Retina (tissue), 1 donor: ENCODE measurements at regions not wholly inside any gene's neighbourhood (a gene's known extent, or its start where the extent isn't known, plus 50 kb on each side); places are given as distances from the start of the nearest gene placed in this dataset.
"Not testable (repeated sequence)": the region's sequence is repeated elsewhere in the genome, so short reads cannot be mapped to it uniquely, and the experiment has no call there.

ENCODE experiments used
- DNase-seq: peaks from one replicate; pipeline ENCODE4 v3.0.0-alpha.2; 2016

DNA sequence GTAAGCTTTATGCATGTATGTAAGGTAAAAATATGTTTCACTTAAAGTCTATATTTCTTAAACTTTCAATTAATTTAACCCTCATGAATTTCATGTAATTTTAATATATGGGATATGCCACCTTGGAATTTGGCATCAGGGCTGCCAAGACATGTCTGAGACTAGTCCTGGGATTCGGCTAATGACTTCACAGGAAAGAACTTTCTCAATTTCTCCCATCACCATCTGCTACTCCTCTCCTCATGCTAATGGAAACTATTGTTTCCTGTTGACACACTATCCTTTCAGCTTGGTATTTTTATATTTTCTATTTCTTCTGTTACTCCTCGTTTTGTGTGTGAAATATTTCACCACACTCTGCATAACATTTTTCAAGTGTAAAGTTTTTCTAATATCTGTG is 205.9 kb downstream of the ARL4A start:
- DNase-seq: no peak

DNA sequence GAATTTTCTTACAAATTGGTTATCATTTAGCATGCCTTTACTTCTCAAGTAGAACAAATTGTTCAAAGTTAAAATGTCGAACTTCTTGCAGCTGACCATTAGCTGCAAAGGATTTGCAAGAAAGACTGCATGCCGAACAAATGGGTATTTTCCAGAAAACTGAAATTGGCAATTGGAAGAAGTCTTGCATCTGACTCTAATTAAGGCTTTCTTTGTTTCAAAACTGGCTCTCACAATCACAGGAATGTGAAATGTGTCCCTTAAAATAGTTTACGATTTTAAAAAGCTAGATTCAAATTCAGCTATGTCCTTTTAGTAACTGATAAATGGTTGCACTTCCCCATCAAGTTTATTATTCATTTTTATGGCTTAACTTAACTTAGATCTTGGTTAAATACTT is 207.9 kb downstream of the ARL4A start:
- DNase-seq: no peak

DNA sequence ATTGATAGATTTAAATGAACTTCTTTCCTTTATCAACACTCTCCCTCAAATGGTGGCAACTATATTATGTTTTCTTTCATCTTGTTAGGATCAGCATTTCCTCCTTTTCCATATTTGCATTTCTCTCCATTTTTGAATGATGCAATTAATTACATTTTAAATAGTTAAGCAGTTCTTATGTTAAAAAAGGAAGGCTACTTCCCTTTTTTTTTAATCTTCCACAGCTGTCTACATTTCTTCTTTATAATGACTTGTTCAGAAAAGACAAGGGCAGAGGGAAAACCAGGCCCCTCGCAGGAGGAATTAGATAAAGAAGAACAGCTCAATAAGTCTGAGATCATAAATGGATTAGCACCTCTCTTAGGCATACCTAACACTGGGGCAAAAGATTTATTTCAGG is 208.9 kb downstream of the ARL4A start:
- no peak for DNase-seq

DNA sequence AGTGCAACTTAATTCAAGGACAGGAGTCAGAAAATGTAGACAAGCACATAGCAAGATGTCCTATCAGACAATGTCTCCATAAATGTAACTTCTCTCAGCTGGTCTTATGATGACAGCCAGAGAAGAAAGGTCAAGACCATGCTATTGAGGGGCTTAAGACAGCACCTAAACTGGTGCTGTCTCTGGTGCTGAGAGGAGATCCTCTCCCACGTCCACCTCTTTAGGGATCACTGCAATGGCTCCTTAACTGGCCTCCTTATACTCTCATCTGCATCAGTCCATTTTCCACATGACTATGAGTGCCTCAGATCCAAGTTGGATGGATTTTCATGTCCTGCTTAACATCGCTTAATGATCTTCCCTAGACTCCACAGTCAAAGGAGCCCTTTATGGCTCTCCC is 210.6 kb downstream of the ARL4A start:
- DNase-seq: no peak

DNA sequence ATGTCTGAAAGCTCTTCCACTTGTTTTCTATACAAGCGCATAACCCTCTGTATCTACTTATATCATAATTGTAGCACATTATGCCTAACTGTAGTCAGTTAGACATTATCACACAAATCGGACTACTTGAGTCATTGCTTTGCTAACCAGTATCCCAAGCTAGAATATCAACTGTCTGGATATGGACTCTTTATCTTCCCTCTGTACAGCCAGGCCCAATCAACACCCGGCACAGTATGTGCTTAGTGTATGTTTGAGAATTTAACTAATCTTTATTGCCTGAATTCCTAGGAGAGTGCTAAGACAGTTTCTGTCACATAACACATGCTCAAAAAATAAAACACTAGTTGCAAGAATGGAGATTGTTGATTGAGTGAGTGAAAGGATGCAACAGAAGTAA is 211.2 kb downstream of the ARL4A start:
- no peak for DNase-seq

DNA sequence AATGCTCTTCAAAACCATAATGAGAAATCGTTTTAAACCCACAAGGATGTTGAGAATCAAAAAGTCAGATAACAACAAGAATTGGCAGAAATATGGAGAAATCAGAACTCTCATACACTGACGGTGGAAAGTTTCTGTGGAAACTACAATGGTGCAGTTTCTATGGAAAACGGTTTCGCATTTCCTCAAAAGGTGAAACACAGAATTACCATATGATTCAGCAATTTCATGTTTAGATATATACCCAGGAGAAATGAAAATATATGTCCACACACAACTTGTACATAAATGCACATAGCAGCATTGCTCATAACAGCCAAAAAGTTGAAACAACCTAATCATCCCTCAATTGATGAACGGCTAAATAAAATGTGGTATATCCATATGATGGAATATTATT is 218.2 kb downstream of the ARL4A start:
- DNase-seq: no peak

DNA sequence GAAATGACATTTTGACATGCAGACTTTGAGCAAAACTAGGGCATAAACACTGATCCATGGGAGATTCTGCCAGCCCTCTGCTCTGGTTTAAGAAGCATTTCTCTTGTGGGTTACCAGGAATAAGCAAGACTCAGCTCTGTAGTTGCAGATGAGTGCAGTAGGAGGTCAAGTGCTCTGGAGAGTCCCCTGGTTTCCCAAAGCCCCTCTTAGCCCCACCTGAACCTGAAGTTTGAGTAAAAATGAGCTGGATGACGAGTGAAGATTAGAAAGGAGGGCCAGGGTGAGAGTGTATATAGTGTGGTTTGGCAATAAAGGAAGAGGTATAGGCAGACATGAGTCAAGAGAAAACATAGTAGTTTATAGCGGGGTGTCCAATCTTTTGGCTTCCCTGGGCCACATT is 220.3 kb downstream of the ARL4A start:
- DNase-seq: no peak

DNA sequence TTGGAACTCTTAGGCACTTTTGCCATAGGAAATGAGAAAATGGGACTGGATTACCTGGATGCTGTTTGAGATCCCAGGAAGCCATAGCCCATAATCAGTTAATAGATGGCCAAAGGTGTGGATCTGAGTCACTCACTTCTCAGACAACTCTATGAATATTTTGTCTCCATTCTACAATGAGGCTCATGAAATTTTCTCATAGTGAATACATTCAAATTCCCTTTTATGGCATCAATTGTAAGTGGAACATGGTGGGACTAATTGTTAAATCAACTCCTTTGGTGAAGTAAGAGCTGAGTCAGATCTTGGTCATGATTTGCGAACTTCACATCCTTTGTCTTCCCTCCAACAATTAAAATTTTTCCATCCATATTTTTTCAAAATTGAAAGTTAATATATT is 222.1 kb downstream of the ARL4A start:
- no peak for DNase-seq

DNA sequence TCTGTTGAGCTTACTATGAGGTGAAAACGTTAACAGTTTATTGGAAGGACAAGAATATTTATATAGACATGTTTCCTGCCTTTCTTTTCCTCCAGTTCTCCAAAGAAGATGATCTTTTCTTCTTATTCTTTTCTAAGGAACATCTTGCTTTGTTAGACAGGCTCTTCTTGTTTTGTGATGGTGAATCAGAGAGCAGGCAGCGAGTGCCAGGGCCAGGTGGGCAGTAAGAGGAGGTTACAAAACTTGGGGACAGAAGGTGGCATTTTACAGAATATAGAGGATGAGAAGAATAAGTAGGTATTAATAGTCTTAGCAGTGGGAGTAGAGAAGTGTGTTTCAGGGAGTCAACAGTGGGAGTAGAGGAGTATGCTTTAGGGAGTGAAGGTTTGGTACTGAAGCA is 223.6 kb downstream of the ARL4A start:
- no peak for DNase-seq

DNA sequence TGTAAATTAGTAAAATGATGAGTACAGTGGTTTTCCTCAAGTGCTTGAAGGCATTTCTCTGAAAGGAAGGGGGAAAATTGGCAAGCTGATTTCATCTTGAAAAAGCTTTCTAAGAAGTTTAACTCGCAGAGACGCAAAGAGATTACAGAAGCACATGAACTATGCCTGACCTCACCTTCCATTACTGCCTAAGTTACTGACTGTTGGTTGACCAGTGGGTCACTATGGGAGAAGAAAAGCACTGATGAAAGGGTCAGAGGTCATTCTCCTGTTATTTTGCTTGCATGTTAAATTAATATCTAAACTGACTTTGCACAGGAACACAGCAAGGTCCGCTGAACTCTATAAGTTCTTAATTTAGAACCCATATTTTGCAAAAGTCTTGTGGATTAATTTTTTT is 225.6 kb downstream of the ARL4A start:
- DNase-seq: no peak

DNA sequence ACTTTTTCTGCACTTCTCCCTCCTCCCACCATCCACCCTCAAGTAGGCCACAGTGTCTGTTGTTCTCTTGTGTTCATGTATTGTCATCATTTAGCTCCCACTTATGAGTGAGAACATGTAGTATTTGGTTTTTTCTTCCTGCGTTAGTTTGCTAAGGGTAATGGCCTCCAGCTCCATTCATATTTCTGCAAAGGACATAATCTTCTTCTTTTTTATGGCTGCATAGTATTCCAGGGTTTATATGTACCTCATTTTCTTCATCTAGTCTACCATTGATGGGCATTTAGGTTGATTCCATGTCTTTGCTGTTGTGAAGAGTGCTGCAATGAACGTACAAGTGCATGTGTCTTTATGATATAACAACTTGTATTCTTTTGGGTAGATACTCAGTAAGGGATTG is 230.4 kb downstream of the ARL4A start:
- no peak for DNase-seq

DNA sequence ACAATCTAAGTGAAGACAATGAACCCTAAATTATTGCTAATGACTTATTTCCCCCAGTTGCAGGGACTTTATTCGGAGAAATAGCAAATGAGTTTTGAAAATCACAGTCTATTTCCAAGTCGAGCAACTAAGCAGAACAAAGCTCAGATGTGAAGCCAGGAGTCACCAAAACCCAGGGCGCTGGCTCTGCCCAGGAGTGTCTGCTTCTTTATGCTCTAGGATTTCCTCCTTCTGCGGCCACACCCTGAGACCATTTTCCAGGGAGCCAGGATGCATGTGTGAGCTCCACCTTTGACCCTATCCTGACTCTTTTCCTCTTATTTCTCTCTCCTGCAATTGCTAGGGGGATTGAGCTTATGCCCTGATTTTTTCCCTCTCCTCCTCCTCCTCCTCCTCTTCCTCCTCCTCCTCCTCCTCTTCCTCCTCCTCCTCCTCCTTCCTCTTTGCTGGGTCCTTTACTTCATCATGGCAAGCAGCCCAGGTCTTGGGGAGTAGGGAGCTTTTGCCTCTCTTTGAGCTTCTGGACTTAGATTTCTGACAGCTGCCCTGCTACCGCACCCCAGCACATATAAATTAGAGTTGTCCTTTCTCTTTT is 234.4 kb downstream of the ARL4A start:
- no peak for DNase-seq

DNA sequence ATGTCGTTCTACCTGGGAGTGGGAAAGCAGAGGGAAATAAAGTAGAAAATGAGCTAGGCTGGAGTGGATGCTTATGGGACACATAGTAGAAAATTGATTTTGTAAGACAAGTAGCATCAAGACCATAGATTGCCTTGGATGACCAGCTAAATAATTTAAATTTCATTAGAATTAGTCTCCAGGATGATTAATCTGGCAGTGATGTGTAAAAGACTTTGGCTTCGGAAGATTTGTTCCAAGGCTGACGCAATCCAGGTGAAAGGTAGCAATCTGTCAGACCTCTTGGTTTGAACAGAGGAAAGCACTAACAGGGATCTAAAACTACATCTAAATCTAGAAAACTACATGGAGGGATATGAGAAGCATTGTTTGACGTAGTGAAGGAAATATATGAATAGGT is 236.5 kb downstream of the ARL4A start:
- DNase-seq: no peak

DNA sequence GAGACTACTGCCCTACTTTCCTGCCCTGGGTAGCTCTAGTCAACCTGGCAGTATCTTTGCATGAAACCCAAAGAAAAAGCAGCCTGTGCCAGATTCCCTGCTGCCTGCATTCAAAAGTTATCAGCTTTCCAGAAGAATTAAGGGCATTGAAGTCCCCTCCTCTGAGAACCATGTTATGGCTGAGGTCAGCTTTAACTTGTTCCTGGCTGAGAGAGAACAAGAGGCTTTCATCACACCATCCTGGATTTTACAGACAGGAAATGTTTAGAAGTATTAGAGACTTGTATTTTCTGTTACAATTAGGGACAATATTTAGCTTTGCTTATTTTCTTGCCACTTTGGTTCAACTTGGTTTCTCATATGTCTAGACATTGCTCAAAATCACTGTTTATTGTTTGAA is 238.8 kb downstream of the ARL4A start:
- DNase-seq: peak; percentile 41

DNA sequence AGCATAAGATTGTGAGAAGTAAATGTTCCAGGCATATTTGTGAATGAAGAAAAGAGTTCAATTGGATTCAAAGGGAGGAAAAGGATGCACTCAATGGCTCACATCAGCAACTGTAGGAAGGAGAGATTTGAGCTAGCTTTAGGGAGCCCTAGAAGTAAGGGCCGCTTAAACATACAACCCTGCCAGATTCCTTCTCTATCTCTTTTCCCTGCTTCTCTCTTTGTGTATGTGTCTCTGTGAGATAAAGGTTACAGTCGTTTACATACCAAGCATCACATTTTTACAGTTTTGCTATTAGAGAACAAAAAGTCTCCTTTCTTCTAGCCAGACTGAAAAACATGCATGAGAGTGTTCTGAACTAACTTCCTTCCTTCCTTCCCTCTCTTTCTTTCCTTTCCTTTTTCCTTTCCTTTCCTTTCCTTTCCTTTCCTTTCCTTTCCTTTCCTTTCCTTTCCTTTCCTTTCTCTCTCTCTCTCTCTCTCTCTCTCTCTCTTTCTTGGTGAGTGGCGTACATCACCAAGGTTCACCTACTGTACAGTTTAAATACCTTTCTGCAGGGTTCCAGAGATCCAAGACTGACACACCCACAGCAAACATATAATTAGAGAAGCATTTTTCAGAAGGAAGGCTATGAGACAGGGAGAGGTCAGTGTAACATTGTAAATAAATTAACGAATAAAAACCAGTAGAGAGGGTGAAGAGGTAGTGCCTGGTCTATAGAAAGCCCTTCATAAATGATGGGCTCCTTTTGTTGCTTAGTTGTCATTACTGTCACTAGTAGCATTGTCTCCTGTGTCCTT is 240.4 kb downstream of the ARL4A start:
- DNase-seq: no peak

DNA sequence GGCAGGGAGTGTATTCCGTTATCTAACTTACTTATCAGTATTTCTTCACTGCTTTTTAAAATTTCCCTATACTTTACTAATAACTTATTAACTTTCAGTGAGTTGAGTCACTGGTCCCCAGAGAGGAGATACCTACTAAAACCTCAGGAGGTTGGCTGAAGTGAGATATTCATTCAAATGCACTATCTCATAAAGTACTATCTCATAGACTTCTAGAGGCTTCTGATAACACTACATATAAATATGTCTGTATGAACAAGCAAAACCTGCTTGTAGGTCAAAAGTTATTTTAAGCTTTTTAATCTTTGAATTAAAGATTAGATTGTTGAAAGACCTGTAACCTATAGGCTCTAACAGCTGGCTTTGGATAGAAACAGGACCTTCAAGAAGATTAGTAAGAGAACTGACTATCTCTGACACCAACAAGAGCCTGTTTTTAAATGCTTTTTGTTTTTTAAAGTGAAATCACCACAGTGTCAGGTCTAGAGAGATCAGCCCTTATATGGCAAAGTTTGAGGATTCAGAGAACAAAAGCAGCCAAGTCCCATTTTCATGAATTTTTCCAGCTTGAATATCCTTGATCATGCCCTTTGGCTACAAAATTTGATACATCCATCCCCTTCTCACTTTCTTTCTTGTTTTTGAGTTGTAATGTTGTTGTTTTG is 242.2 kb downstream of the ARL4A start:
- DNase-seq: no peak

DNA sequence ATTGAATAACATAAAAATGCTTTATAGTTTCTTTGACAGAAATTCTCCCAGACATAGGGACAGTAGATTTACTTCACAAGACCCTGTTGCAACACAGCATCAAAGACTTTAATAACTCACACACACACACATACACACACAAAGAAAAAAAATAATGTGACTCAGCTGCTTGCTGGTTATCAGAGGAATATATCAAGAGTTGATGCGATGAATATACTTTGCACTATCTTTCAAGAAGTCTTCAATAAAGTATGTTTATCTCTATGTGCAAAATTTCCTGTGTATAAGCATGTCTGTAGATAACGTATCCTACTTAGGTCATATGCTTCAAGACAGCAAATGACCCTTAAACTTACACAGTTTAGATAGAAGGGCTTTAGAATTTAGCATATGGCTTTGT is 243.1 kb downstream of the ARL4A start:
- DNase-seq: no peak

DNA sequence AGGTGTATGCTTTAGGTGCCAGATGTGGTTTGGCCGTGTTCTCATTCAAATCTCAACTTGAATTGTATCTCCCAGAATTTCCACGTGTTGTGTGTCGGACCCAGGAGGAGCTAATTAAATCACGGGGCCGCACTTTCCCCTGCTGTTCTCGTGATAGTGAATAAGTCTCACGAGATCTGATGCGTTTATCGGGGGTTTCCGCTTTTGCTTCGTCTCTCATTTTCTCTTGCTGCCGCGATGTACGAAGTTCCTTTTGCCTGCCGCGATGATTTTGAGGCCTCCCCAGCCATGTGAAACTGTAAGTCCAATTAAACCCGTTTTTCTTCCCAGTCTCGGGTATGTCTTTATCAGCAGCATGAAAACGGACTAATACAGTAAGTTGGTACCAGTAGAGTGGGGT is 244.0 kb downstream of the ARL4A start:
- not testable (repeated sequence) for DNase-seq

DNA sequence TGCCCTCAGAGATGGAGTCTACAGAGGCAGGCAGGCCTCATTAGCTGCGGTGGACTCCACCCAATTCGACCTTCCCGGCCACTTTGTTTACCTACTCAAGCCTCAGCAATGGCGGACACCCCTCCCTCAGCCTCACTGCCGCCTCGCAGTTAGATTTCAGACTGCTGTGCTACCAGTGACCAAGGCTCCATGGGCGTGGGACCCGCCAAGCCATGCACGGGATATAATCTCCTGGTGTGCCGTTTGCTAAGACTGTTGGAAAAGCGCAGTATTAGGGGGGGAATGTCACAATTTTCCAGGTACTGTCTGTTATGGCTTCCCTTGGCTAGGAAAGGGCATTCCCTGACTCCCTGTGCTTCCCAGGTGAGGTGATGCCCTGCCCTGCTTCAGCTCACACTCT is 252.3 kb downstream of the ARL4A start:
- no peak for DNase-seq

DNA sequence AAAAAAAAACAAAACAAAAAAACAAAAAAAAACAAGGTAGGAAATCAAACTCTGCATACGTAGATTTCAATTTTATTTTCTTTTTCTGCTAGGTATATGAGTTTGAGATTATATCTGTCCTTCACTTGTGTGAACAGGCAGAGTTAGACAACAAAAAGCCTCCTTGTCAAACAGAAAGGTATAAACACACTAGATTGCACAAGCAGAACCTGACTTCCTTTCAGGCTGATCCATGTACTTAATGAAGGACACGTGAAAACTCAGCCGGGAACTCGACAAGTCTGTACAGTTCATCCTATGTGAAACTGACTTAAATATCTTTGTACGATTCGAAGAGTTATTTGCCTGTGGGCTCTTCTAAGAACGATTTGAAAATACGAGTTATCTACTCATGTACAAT is 254.1 kb downstream of the ARL4A start:
- no peak for DNase-seq

DNA sequence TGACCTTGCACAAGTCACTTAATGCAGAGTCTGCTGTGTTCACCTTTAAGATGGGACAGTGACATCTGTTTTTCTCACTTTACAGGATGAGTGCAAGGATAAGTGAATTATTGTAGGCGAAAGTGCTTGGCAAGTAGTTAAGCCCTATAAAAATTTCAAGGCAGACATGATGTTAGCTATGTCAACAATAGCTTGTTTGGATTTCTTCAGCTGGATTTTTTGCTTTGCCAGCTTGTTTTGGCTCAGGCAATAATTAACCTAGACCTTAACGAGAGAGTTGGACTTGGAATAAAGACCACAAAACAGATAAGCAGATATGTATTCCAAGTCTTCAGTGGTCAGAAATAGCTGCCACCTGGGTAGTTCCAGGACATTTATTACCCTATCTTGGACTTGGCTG is 255.2 kb downstream of the ARL4A start:
- no peak for DNase-seq

DNA sequence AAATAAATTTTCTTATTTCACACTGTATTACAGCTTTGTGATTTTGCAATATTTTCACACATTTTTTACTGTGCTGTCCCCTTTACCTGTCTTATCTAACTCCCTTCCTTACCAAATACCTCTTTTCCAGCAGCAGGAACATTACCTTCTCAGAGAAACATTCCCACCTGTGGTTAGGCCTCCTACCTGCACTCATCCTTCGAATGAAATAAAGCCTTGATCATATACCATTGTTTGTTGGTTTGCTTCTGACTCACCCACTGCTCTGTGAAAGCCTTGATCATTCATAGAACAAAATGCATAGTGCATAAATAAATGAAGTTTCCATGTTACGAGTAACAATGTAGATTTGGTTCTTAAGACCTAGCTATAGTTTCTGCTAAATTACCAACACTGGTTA is 256.3 kb downstream of the ARL4A start:
- DNase-seq: no peak

DNA sequence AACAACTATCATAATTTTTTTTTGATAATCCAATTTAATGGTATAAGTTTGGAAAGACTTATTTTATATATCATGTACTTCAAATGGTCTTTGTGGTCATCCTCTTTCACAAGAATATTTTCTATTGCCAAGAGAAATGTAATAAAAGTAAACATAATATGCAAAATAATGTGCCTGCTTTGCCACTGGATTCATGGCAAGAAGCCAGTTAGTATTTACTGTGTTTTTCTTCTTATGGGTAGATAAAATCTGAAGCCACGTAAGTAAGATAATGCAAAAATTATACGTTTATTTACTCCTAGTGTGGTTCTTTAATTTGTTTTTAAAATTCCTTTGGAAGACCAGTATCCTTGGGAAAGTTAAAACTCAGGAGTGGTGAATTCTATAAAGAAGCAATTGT is 258.5 kb downstream of the ARL4A start:
- DNase-seq: no peak

DNA sequence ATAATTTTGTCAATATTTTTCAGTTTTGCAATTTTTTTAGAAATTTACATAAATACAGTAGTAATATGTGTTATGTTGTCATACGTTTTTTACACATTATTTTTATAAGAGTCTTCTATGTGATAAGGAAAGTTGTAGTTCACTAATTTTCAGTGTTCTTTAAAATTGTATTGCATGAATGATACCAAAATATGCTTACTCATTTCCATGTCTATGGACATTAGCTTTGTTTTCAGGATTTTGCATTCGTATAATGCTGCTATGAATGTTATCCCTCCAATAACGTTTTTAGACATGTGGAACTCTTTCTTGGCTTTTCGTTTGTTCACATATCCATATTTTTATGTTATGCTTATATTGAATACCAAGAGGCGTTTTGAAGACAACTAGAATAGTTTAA is 260.0 kb downstream of the ARL4A start:
- DNase-seq: no peak
